HG02610 (cell line): ENCODE measurements at regions not wholly inside any gene's neighbourhood (a gene's known extent, or its start where the extent isn't known, plus 50 kb on each side); places are given as distances from the start of the nearest gene placed in this dataset.

Source experiments
- ATAC-seq: cut with Tn5 transposase; IDR thresholded peaks from one replicate; pipeline ENCODE4 v1.9.1; 2021; ENCODE audit warnings: mild to moderate bottlenecking, moderate library complexity; ENCODE audit not compliant: unreplicated experiment

- no peak for ATAC-seq
Observed at GRCh38 chr9:1320607-1321195, 270.5 kb downstream of the DMRT2 start.

GRCh38 chr9:1327467-1327866, 277.3 kb downstream of the DMRT2 start:
- no peak for ATAC-seq

- no peak for ATAC-seq
Observed at GRCh38 chr9:1328341-1328740, 278.2 kb downstream of the DMRT2 start.

GRCh38 chr9:1331546-1332038, 281.4 kb downstream of the DMRT2 start:
- ATAC-seq: no peak

GRCh38 chr9:1332156-1332555, 282.0 kb downstream of the DMRT2 start:
- ATAC-seq: no peak

GRCh38 chr9:1335174-1335573, 285.0 kb downstream of the DMRT2 start:
- ATAC-seq: no peak

- ATAC-seq: no peak
Observed at GRCh38 chr9:1337169-1337568, 287.0 kb downstream of the DMRT2 start.

- ATAC-seq: no peak
Observed at GRCh38 chr9:1340390-1340789, 290.2 kb downstream of the DMRT2 start.

- no peak for ATAC-seq
Observed at GRCh38 chr9:1353291-1353690, 303.1 kb downstream of the DMRT2 start.

- no peak for ATAC-seq
Observed at GRCh38 chr9:1354086-1354485, 303.9 kb downstream of the DMRT2 start.

GRCh38 chr9:1354606-1355005, 304.4 kb downstream of the DMRT2 start:
- no peak for ATAC-seq

- no peak for ATAC-seq
Observed at GRCh38 chr9:1355656-1356055, 305.5 kb downstream of the DMRT2 start.

GRCh38 chr9:1362845-1363244, 312.7 kb downstream of the DMRT2 start:
- no peak for ATAC-seq

GRCh38 chr9:1366276-1366675, 316.1 kb downstream of the DMRT2 start:
- no peak for ATAC-seq

GRCh38 chr9:1369297-1369696, 319.1 kb downstream of the DMRT2 start:
- ATAC-seq: no peak

GRCh38 chr9:1373445-1373844, 323.3 kb downstream of the DMRT2 start:
- ATAC-seq: no peak

- ATAC-seq: no peak
Observed at GRCh38 chr9:1383899-1384455, 333.8 kb downstream of the DMRT2 start.

GRCh38 chr9:1384816-1385215, 334.7 kb downstream of the DMRT2 start:
- no peak for ATAC-seq

- no peak for ATAC-seq
Observed at GRCh38 chr9:1386420-1386819, 336.3 kb downstream of the DMRT2 start.

- ATAC-seq: no peak
Observed at GRCh38 chr9:1388216-1388615, 338.1 kb downstream of the DMRT2 start.

- ATAC-seq: no peak
Observed at GRCh38 chr9:1400983-1401382, 350.8 kb downstream of the DMRT2 start.

GRCh38 chr9:1404940-1405339, 354.8 kb downstream of the DMRT2 start:
- ATAC-seq: no peak

- no peak for ATAC-seq
Observed at GRCh38 chr9:1411826-1412225, 361.7 kb downstream of the DMRT2 start.
